ENCODE measurements at regions not wholly inside any gene's neighbourhood (a gene's known extent, or its start where the extent isn't known, plus 50 kb on each side); places are given as distances from the start of the nearest gene placed in this dataset.

GRCh38 chr1:240033406-240033805, 58.3 kb upstream of the FMN2 start:
- TF ChIP-seq CTCF (IDR thresholded peaks at IDR 0.05 in 4 of 5, conservative IDR thresholded peaks at IDR 0.05 in 1 of 5) (no peak), POLR2A (IDR thresholded peaks at IDR 0.05) (no peak)

Data from gastrocnemius medialis (tissue), 4 donors.